Stimulated activated CD8-positive, alpha-beta memory T cell treated with anti-CD3 and anti-CD28 coated beads, Interleukin-15, amount 100 ng/mL, for 48 hours (primary cell): ENCODE measurements at regions not wholly inside any gene's neighbourhood (a gene's known extent, or its start where the extent isn't known, plus 50 kb on each side); places are given as distances from the start of the nearest gene placed in this dataset.
"Not testable (repeated sequence)": the region's sequence is repeated elsewhere in the genome, so short reads cannot be mapped to it uniquely, and the experiment has no call there.

Experiments used
- DNase-seq, 2 donors: peaks; one replicate each; pipeline ENCODE4 v3.0.0-alpha.2; 2020; ENCODE audit warnings: low read depth in 2 of 2

DNA sequence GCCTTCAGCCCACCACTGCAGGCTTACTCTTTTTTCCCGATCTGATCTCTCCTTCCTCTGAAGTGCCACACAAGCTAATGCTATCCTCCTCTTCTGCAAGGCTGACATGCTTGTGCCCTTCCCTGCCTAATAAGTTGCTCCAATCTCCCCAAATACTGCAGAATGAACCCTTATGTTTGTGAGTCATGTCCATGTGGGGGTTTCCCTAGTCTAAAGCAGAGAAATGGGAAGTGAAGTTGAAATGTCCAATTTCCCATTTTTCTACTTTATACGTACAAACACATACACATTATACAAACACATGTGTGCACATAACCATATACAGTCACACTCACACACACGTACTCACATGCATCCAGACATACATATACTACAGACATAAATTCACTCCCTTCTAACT lies 288.1 kb upstream of the CELF4 start:
- no peak for DNase-seq

- no peak for DNase-seq
These were observed 286.9 kb upstream of the CELF4 start for GRCh38 chr18:37852464-37852863.

DNA sequence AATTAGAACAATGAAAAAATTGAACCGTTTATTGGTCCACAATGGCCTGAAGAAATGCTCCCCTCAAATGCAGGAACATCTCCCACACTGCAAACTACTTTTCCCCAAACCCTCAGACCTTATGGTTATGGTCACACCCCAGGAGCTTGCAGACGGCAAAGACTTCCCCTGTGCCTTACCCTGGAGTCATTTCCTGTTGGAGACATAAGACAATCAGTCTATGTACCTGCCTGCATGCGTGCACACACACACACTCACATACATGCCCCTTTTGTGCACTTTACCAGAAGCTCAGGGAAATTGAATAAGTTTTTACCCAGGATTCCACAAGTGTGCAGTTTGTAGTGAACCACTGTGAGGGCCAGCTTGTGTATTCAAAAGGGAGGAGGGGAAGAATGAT lies 281.9 kb upstream of the CELF4 start:
- no peak for DNase-seq

- no peak for DNase-seq
These were observed 281.4 kb upstream of the CELF4 start for GRCh38 chr18:37846996-37847395.

GRCh38 chr18:37845498-37845897 lies 279.9 kb upstream of the CELF4 start:
- DNase-seq, result no peak

GRCh38 chr18:37844209-37844970 lies 278.8 kb upstream of the CELF4 start:
- no peak for DNase-seq

GRCh38 chr18:37838083-37838482 lies 272.5 kb upstream of the CELF4 start:
- DNase-seq, result no peak

- DNase-seq, result no peak
These were observed 270.7 kb upstream of the CELF4 start for GRCh38 chr18:37836071-37836970.

DNA sequence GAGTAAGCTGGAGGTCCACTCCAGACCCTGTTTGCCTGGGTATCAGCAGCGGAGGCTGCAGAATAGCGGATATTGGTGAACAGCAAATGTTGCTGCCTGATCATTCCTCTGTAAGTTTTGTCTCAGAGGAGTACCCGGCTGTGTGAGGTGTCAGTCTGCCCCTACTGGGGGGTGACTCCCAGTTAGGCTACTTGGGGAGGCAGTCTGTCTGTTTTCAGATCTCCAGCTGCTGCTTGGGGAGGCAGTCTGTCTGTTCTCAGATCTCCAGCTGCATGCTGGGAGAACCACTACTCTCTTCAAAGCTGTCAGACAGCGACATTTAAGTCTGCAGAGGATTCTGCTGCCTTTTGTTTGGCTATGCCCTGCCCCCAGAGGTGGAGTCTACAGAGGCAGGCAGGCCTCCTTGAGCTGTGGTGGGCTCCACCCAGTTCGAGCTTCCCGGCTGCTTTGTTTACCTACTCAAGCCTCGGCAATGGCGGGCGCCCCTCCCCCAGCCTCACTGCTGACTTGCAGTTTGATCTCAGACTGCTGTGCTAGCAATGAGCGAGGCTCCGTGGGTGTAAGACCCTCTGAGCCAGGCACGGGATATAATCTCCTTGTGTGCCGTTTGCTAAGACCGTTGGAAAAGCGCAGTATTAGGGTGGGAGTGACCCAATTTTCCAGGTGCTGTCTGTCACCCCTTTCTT lies 266.6 kb upstream of the CELF4 start:
- not testable (repeated sequence) for DNase-seq

DNA sequence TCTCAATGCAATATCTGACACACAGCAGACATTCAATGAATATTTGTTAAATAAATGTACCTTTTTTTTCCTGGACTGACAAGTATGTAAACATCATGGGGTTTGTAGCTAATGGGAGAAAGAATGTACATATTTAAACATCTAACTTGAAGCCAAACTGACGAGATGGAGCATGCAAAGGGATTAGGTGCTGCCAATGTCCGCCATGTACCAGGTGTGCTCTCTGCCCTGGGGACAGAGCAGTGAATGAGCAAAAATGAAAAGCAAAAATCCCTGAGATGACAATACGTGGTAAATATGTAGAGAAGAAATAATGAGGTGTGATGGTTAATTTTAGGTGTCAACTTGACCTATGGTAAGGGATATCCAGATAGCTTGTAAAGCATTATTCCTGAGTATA lies 247.4 kb upstream of the CELF4 start:
- no peak for DNase-seq

- no peak for DNase-seq
These were observed 240.3 kb upstream of the CELF4 start for GRCh38 chr18:37805773-37806404.

DNA sequence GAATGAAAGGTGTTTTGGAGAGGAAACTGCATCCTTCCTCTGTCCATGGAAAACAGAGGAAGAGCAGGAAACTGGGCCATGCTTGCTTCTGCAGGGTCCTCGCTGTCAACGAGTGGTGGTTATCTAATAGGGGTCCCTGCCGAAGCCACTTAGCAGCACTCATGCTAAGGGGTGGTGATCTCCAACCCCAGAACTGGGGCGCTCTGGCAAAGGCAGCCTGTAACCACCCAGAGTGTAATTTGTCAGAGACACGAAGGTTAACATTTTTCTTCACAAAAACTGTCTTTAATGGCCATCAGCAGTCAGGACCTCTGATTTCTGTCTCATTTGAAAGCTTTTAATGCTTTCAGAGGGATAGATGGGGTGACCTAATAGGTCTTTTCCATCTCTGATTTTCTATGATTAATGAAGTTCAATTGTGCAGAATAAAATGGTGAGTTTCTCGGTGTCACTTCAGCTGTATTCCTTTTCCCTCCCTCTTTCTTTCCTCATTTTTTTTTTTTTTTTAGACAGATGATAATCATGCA lies 231.3 kb upstream of the CELF4 start:
- DNase-seq, result no peak

DNA sequence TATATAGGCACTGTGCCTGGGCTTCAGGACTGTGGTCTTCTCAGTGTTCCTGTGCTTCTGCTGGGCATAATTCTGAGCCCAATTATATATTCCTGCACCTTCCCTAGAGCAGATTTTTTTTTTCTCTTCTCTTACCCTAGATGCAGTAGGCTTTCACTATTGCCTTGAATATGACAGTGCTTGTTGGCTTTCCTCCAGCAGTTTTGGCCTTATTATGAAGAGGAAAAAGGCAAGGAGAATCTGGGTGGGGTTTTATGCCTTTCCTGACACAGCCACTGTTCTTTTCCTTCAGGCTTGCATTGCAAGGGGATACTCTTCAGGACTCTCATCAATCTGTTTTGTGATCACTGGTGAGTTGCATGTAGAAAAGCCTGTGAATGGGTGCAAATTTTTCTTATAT lies 221.9 kb upstream of the CELF4 start:
- no peak for DNase-seq

GRCh38 chr18:37783771-37784170 lies 218.2 kb upstream of the CELF4 start:
- DNase-seq, result no peak

DNA sequence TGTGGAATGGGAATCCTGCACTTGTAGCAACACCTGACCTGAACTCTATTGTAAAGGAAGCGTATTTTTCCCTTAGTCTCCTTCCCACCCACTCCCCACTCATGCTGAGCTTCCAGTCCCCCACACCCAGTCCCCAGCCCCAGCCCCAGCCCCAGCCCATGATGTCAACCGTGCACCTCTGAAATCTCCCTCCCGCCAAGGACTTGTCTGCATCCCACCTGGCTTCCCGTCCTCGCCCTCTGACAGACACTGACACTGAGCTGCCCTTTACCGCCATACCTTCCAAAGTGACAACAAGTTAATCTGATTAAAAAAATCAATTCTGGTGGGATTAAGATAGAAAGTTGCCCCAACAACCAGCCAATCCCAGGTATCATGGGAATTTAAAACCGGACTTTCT lies 213.6 kb upstream of the CELF4 start:
- no peak for DNase-seq

DNA sequence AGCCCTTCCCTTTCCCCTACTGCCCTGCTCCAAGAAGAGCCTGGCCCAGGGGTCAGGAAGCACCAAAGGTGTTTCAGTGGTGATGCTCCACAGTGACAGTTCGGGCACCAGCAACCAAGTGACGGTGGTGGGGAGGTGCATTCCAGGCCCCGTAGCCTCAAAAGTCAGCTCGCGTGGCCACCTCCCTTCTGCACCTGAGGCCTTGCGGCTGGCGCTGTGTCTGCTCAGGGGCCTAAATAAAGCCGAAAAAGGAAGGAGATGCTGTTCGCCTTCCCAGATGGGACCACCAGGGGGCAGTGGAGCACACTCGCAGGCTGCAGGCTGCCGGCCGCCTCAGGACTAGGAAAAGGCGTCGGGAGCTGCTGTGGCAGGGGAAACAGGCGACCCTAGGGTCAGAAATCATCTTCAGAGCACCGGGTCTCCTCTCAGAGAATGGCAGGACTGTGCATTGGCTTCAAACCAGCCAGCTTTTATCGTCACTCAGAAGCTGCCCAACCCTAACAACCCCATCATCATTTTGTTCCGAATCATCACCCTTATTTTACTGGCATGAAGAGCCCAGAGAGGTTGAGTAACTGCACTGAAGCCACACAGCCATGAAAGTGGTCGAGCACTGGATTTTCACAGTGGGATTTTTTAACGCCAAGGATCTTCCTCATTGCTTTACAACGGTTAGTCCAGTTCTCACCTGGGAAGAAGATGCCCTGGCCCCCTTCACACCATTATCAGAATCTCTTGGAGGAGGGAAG lies 213.0 kb upstream of the CELF4 start:
- peak; percentile 8 to 9 for DNase-seq

DNA sequence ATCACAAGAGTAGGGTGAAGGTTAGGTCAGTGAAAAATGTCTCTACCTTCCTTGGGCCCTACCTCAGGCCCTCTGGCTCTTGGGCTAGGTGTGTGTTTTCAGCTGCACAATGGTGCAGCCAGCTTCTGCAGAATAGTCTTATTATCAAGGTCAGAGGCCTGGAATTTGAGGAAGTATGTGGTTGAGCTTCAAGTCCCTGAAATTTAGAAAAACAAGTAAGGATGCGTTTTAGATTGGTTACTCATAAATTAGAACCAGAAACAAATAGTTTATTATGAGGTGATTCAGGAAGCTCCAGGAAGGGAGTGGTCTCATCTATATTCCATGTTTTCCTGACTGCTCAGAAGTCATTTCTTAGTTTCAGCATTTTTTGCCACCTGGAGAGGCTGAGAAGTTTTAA lies 204.2 kb upstream of the CELF4 start:
- no peak for DNase-seq

GRCh38 chr18:37764541-37765288 lies 199.1 kb upstream of the CELF4 start:
- DNase-seq, result no peak

GRCh38 chr18:37762076-37762621 lies 196.6 kb upstream of the CELF4 start:
- no peak for DNase-seq

- no peak for DNase-seq
These were observed 188.5 kb upstream of the CELF4 start for GRCh38 chr18:37754141-37754540.
